Mucosa of descending colon (tissue), 3 donors: ENCODE measurements at regions not wholly inside any gene's neighbourhood (a gene's known extent, or its start where the extent isn't known, plus 50 kb on each side); places are given as distances from the start of the nearest gene placed in this dataset.

ENCODE experiments used
- ATAC-seq: fragments of 200-7000 bp; cut with Tn5 transposase; one replicate; pipeline ENCODE4 v1.9.1; 2020; ENCODE audit warnings: mild to moderate bottlenecking, moderate library complexity
- DNase-seq, 3 donors: peaks; one replicate each; pipeline ENCODE4 v3.0.0-alpha.2; 2020
- H3K36me3 ChIP-seq: fragments of 200-600 bp; one replicate; pipeline ENCODE4 v1.8.0; 2021; ENCODE audit warnings: low read depth, mild to moderate bottlenecking
- H3K4me1 ChIP-seq: fragments of 200-600 bp; one replicate; pipeline ENCODE4 v1.8.0; 2021; ENCODE audit warnings: low read depth, mild to moderate bottlenecking
- H3K4me3 ChIP-seq: fragments of 200-600 bp; one replicate; pipeline ENCODE4 v1.8.0; 2021; ENCODE audit warnings: mild to moderate bottlenecking
- H3K9me3 ChIP-seq: fragments of 200-600 bp; one replicate; pipeline ENCODE4 v1.8.0; 2021; ENCODE audit warnings: mild to moderate bottlenecking
- CTCF ChIP-seq: fragments of 200-600 bp; IDR thresholded peaks from one replicate; pipeline ENCODE4 v1.8.0; 2022; ENCODE audit warnings: antibody characterized with exemption, mild to moderate bottlenecking
- intact Hi-C, 2 donors: fragments of 100-400 bp; cut with DNase I in 1 of 2; cut with micrococcal nuclease in 1 of 2; formaldehyde crosslinking; loops; one replicate each; pipeline versions ENCODE4 v1.11.0 to v1.11.1; 2022; cut with DNase I, micrococcal nuclease
- donor health status: DM: no; HTN: no; CAD: no; lungs with moderate emphysema.
- donor health status: DM: no; HTN: no; CAD: no.
- donor health status: DM: no; HTN: yes; CAD: no.

- Histone ChIP-seq H3K4me3 (no peak overlapping the region), H3K4me1 (no peaks in the 10 kb centered on the region), H3K9me3 (no peaks in the 10 kb centered on the region), H3K36me3 (no peaks in the 10 kb centered on the region)
- DNase-seq, result no peak
- intact Hi-C loops, result no loop called here
- no peak for ATAC-seq
- TF ChIP-seq CTCF, result no peak
These were observed 89.9 kb upstream of the MPDZ start for GRCh38 chr9:13369431-13369830.

- no peaks in the 10 kb centered on the region for H3K36me3 ChIP-seq
- intact Hi-C loops, result no loop called here
- H3K4me1 ChIP-seq, result no peaks in the 10 kb centered on the region
- no peak for TF ChIP-seq CTCF
- DNase-seq (no peak), ATAC-seq (no peak)
- H3K4me3 ChIP-seq, result no peak overlapping the region
- no peaks in the 10 kb centered on the region for H3K9me3 ChIP-seq
These were observed 88.3 kb upstream of the MPDZ start for GRCh38 chr9:13367784-13368183.

- H3K4me3 ChIP-seq, result no peak overlapping the region
- no peaks in the 10 kb centered on the region for H3K36me3 ChIP-seq
- DNase-seq (no peak), ATAC-seq (no peak)
- H3K9me3 ChIP-seq, result no peaks in the 10 kb centered on the region
- intact Hi-C loops, result no loop called here
- H3K4me1 ChIP-seq, result no peaks in the 10 kb centered on the region
- TF ChIP-seq CTCF, result no peak
These were observed 84.9 kb upstream of the MPDZ start for GRCh38 chr9:13364271-13365000.

- no peak for DNase-seq
- H3K4me3 ChIP-seq, result no peak overlapping the region
- H3K9me3 ChIP-seq, result no peaks in the 10 kb centered on the region
- H3K36me3 ChIP-seq, result no peaks in the 10 kb centered on the region
- TF ChIP-seq CTCF, result no peak
- no peak for ATAC-seq
- intact Hi-C loops, result no loop called here
- H3K4me1 ChIP-seq, result no peaks in the 10 kb centered on the region
These were observed 81.6 kb upstream of the MPDZ start for GRCh38 chr9:13361076-13361475.

GRCh38 chr9:13360188-13360587, 80.7 kb upstream of the MPDZ start:
- no peaks in the 10 kb centered on the region for H3K36me3 ChIP-seq
- DNase-seq, result no peak
- H3K4me1 ChIP-seq, result no peaks in the 10 kb centered on the region
- no peak for ATAC-seq
- H3K4me3 ChIP-seq, result no peak overlapping the region
- no peak for TF ChIP-seq CTCF
- H3K9me3 ChIP-seq, result no peaks in the 10 kb centered on the region
- intact Hi-C loops, result no loop called here

- no peak for ATAC-seq
- intact Hi-C loops, result loop anchor here in 1 of 2 donors (10.0 kb wide), 1 partner anchor 67 kb away; no protein-coding TSS in a partner anchor
- DNase-seq, result no peak
These were observed 78.6 kb upstream of the MPDZ start for GRCh38 chr9:13358128-13358527.

More at GRCh38 chr9:13358128-13358527, 78.6 kb upstream of the MPDZ start:
- Histone ChIP-seq H3K9me3 (no peaks in the 10 kb centered on the region), H3K4me3 (no peak overlapping the region), H3K36me3 (no peaks in the 10 kb centered on the region), H3K4me1 (no peaks in the 10 kb centered on the region)
- no peak for TF ChIP-seq CTCF
